ENCODE measurements at regions not wholly inside any gene's neighbourhood (a gene's known extent, or its start where the extent isn't known, plus 50 kb on each side); places are given as distances from the start of the nearest gene placed in this dataset.

DNA sequence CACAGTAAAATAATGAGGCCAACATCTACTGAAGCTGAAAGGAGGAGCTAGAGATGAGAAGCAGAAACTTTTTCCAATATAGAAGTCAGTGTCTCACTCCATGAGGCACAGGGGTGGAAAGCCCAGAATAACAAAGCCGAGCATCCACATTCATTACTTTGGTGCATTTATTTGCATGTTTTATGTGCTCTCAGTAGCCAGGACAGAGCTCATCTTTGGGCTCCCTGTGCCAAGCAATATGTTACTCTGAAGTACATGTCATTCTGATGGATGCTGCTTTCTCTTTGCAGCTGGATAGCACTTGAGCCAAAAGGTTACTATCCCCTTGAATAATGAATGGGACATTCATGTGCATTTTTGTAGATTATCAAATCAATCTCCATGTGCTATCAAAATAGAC lies 338.6 kb upstream of the SOX11 start:
- no peak overlapping the region for H3K4me3 Mint-ChIP-seq (ENCODE audit: unreplicated experiment)
- TF ChIP-seq, protein P1, sequence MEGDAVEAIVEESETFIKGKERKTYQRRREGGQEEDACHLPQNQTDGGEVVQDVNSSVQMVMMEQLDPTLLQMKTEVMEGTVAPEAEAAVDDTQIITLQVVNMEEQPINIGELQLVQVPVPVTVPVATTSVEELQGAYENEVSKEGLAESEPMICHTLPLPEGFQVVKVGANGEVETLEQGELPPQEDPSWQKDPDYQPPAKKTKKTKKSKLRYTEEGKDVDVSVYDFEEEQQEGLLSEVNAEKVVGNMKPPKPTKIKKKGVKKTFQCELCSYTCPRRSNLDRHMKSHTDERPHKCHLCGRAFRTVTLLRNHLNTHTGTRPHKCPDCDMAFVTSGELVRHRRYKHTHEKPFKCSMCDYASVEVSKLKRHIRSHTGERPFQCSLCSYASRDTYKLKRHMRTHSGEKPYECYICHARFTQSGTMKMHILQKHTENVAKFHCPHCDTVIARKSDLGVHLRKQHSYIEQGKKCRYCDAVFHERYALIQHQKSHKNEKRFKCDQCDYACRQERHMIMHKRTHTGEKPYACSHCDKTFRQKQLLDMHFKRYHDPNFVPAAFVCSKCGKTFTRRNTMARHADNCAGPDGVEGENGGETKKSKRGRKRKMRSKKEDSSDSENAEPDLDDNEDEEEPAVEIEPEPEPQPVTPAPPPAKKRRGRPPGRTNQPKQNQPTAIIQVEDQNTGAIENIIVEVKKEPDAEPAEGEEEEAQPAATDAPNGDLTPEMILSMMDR (IDR thresholded peaks at IDR 0.05), result no peak
- H3K9me3 Mint-ChIP-seq (ENCODE audit: unreplicated experiment), result peaks cover 5% of the 10 kb centered on the region
- no peak overlapping the region for H3K27ac Mint-ChIP-seq (ENCODE audit: unreplicated experiment)
- no peaks in the 10 kb centered on the region for H3K27me3 Mint-ChIP-seq (ENCODE audit: unreplicated experiment)
- no peaks in the 10 kb centered on the region for H3K4me1 Mint-ChIP-seq (ENCODE audit: unreplicated experiment)
- no peaks in the 10 kb centered on the region for H3K36me3 Mint-ChIP-seq (ENCODE audit: unreplicated experiment)
- DNase-seq (ENCODE audit: extremely low spot score, unreplicated experiment), result no peak

DNA sequence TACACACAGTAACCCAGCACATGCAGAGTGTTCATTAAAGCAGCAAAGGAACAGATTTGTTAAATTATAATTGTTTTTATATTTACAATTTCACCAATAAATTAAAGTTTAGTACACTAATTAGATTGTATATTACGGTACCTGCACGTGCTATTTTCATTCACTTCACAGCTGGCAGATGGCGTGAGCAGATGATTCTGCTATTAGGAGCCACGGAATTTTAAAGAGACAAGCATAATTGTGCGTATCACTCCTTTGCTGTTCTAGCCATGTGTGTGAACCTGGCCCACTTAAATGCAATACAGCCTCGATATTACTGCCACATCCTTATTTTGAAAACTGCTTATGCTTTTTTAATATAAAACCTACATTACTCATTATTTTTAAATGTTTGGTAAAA lies 332.8 kb upstream of the SOX11 start:
- H3K4me3 Mint-ChIP-seq (ENCODE audit: unreplicated experiment), result no peak overlapping the region
- H3K9me3 Mint-ChIP-seq (ENCODE audit: unreplicated experiment), result peaks cover 4% of the 10 kb centered on the region
- no peak overlapping the region for H3K27ac Mint-ChIP-seq (ENCODE audit: unreplicated experiment)
- TF ChIP-seq, protein P1 (IDR thresholded peaks at IDR 0.05), result no peak
- H3K4me1 Mint-ChIP-seq (ENCODE audit: unreplicated experiment), result no peaks in the 10 kb centered on the region
- no peaks in the 10 kb centered on the region for H3K36me3 Mint-ChIP-seq (ENCODE audit: unreplicated experiment)
- no peaks in the 10 kb centered on the region for H3K27me3 Mint-ChIP-seq (ENCODE audit: unreplicated experiment)
- no peak for DNase-seq (ENCODE audit: extremely low spot score, unreplicated experiment)

DNA sequence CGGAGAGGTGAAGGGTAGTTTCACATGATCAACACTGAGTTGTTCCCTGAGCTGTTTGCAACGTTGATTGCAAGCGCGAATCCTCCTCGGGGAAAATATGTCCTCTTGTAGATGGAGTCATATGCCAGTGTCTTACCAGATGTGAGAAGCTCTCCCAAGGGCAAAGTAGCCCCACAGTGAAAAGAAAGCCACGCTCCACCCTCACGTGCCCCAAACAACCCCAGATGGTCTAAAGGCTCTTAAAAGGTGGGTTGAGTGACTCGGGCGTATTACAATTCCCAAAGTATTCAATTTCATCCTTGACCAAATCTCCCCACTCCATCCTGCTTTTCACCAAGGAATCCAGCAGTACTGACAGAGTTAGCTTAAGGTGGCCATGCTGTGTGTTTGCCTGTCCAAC lies 332.1 kb upstream of the SOX11 start:
- Mint-ChIP-seq H3K36me3 (ENCODE audit: unreplicated experiment) (no peaks in the 10 kb centered on the region), H3K27me3 (ENCODE audit: unreplicated experiment) (no peaks in the 10 kb centered on the region), H3K4me1 (ENCODE audit: unreplicated experiment) (no peaks in the 10 kb centered on the region), H3K9me3 (ENCODE audit: unreplicated experiment) (no peaks in the 10 kb centered on the region), H3K4me3 (ENCODE audit: unreplicated experiment) (no peak overlapping the region), H3K27ac (ENCODE audit: unreplicated experiment) (no peak overlapping the region)
- no peak for DNase-seq (ENCODE audit: extremely low spot score, unreplicated experiment)
- TF ChIP-seq, protein P1 (IDR thresholded peaks at IDR 0.05), result no peak

DNA sequence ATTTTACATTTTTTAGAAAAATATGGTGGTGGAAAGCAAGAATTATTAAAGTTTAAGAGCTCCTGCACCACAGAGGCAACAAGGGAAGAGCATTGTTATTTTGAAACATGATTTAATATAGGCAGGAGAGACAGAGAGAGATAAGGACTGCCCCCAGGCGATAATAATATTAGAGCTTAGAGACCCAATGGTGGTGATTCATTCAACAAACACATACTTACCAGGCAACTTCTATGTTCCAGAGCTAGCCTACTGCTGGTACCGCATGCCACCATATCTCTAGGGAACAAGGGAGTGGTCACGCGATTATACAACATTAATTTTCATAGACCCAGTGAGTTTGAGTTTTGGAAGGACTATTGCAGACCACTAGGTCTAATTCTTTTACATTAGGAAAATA lies 327.8 kb upstream of the SOX11 start:
- DNase-seq (ENCODE audit: extremely low spot score, unreplicated experiment), result no peak
- H3K4me1 Mint-ChIP-seq (ENCODE audit: unreplicated experiment), result peaks cover 4% of the 10 kb centered on the region
- TF ChIP-seq, protein P1 (IDR thresholded peaks at IDR 0.05), result no peak
- no peaks in the 10 kb centered on the region for H3K36me3 Mint-ChIP-seq (ENCODE audit: unreplicated experiment)
- no peaks in the 10 kb centered on the region for H3K27me3 Mint-ChIP-seq (ENCODE audit: unreplicated experiment)
- H3K27ac Mint-ChIP-seq (ENCODE audit: unreplicated experiment), result no peak overlapping the region
- H3K4me3 Mint-ChIP-seq (ENCODE audit: unreplicated experiment), result no peak overlapping the region
- no peaks in the 10 kb centered on the region for H3K9me3 Mint-ChIP-seq (ENCODE audit: unreplicated experiment)

DNA sequence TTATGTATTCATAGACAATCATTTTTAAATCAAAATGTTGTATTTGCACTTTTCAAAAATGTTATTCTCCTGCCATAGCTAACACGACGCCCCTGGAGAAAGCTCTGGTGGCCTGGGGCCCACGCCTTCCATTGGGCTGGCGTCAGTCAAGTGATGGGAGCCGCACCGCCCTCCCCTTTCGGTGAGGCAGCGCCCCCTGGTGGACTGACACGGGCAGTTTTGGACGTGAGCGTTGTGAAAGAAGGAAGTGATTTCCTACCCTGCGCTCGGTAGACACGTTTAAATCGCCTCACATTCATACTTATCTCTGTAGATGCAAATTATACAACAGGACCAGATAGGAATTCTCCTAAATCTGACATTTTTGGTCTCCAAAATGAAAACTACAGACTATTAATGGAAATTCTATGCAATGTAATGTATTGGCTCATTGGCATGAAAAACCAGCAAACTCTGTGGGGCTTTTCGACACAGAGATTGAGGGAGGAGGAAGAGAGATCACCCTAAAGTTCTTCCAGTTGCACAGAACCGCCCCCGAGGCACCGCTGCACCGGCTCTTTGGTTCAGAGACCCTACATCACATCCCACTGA lies 326.2 kb upstream of the SOX11 start:
- H3K9me3 Mint-ChIP-seq (ENCODE audit: unreplicated experiment), result no peaks in the 10 kb centered on the region
- peaks cover 4% of the 10 kb centered on the region for H3K4me1 Mint-ChIP-seq (ENCODE audit: unreplicated experiment)
- no peak overlapping the region for H3K4me3 Mint-ChIP-seq (ENCODE audit: unreplicated experiment)
- TF ChIP-seq, protein P1 (IDR thresholded peaks at IDR 0.05), result peak; percentile 82
- no peaks in the 10 kb centered on the region for H3K36me3 Mint-ChIP-seq (ENCODE audit: unreplicated experiment)
- H3K27ac Mint-ChIP-seq (ENCODE audit: unreplicated experiment), result no peak overlapping the region
- H3K27me3 Mint-ChIP-seq (ENCODE audit: unreplicated experiment), result no peaks in the 10 kb centered on the region
- DNase-seq (ENCODE audit: extremely low spot score, unreplicated experiment), result peak; percentile 88

Measured in osteocyte (in vitro differentiated cells).